GM19397 (cell line): ENCODE measurements at regions not wholly inside any gene's neighbourhood (a gene's known extent, or its start where the extent isn't known, plus 50 kb on each side); places are given as distances from the start of the nearest gene placed in this dataset.

ENCODE experiments used
- ATAC-seq: cut with Tn5 transposase; IDR thresholded peaks from one replicate; pipeline ENCODE4 v1.9.1; 2021; ENCODE audit warnings: mild to moderate bottlenecking, moderate library complexity; ENCODE audit not compliant: unreplicated experiment

GRCh38 chr13:89650226-89650625 is 1697.3 kb upstream of the MIR17HG start:
- ATAC-seq = no peak

- ATAC-seq = no peak
Observed at GRCh38 chr13:89660752-89661151, 1686.7 kb upstream of the MIR17HG start.

DNA sequence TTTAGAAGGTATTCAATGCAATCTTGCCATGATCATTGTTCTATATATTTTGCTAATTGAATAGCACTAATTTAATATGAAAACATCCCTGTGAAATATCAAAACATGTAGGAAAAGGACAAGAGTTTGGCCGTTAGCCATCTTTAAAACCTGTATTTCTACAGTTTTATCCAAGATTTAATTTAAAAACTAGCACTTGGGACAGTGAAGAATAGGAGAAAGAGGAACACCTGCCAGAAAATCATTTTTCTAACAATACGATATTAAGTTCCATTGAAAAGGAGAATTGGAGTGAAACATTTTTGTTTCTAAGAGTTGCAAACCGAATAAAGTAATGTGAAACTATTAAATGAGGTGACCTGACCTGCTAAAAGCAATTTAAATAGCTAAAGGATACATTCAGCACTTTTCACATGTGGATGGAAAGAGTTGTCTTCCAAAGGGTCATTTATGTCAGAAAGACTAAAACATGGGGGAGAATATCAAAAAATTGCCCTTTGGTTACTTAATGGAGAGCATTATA is 1673.6 kb upstream of the MIR17HG start:
- ATAC-seq = no peak

DNA sequence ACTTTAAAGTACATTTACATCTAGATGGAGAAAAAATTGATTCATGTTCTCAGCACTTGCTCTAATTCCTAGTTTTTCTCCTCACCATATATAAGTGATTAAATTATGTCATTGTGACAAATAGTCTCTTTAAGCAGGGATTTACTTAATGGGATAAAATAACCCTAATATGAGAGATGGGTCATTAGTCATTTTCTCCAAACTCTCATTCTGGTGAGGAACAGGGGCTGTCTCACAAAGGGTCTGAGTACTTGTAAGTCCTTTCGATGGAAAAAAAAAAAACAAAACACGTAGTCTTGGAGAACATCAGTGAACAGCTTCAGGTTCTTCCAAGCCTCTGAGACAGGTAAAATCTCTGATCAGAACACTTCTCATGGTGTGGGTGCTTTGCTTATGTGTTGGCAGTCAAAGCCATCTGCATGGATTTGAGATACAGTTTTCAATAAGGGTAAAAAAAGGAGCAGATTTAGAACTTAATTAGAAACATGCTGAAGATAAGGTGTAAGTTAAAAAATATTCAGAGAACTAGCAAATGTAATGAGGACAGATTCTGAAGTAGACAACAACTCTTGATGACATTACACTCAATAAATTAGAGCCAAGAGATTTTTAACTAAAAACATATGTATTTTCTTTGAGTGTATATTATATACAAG is 1668.9 kb upstream of the MIR17HG start:
- ATAC-seq = no peak

DNA sequence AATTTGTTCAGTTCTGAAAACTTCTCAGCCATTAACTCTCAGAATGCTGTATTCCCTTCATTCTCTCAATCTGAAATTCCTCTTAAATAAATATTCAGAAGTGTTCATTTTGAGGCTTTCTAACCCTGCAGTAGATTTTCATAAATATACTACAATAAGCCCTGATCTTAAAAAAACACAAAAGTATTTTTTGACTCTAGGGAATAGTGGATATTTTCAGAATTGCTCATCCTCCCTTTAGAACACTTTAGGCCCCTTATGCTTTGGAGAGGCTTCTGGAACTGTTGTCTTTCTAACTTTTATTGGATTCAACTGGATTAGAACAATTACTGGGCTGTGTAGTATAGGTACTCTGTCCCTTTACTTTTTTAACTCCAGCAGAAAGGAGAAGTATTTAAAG is 1662.6 kb upstream of the MIR17HG start:
- no peak for ATAC-seq

DNA sequence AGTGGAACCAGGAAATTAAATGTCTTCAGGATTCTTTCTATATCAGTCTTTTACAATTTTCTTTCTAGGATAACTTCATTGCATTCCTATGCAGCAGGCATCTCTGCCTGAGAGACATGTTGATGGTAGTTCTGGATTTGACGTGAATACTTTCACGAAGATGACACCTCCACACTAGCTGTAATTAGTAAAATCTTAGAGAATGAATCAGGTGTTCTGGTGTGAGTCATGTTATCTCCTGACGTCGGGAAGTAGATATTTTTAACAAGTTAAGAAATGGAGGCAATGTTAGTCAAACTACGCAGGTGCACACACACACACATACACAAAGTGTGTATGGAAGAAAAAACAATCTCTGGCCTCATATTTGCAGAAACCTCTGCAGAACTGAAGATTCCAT is 1661.3 kb upstream of the MIR17HG start:
- no peak for ATAC-seq

- no peak for ATAC-seq
Observed at GRCh38 chr13:89687066-89687465, 1660.4 kb upstream of the MIR17HG start.

DNA sequence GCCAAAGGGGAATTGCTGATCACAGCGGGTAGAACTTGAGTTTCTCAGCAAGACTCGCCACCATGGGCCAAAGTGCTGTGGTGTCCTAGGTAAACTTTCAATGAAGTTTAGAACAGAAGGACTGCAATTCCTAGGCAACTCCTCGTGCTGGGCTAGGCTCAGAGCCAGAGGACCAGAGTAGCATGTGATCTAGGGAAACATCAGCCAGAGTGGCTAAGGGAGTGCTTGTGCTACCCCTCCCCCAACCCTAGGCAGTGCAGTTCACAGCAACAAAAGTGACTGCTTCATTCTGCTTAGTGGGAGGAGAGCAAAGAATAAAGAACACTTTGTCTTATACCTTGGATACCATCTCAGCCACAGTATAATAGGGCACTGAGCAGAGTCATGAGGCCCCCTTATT is 1658.6 kb upstream of the MIR17HG start:
- ATAC-seq = no peak

GRCh38 chr13:89694451-89694850 is 1653.0 kb upstream of the MIR17HG start:
- ATAC-seq = no peak

GRCh38 chr13:89695343-89696257 is 1651.9 kb upstream of the MIR17HG start:
- no peak for ATAC-seq

DNA sequence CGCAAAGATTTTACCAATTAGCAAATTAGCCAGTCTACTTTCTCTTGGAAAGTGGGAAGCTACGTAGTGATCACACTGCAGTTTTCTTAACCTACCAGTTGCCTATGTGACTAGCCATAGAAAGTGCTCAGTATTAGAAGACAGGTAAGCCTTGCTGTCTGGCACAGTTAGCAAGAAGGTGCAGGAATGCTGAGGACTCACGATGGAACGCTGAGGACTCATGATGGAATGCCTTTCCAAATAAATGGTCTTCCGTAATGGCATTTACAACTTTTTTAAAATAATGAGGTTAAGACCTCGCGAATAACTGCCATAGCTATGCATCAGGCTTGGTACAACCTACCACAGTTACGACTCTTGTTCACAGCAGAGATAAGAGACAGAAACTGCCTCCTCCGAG is 1645.6 kb upstream of the MIR17HG start:
- no peak for ATAC-seq

- ATAC-seq = no peak
Observed at GRCh38 chr13:89704040-89704439, 1643.4 kb upstream of the MIR17HG start.

DNA sequence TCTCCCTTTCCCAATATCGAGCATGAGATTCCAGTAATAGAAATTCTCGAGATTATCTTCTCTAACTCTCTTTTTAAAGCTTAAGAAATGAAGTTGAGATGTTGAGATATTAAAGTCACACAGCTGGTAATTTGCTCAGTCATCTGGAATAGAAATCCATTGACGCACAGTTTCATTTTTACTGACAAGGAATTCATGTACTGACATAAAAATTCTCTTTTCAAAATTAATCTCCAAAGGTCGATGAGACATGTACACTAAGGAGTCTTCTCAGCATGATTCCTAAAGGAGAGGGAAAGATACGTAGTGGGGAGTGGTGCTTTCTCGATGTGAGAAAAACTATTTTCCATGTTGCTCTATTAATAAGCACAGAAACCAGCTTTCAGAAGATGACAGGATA is 1639.5 kb upstream of the MIR17HG start:
- ATAC-seq = no peak

DNA sequence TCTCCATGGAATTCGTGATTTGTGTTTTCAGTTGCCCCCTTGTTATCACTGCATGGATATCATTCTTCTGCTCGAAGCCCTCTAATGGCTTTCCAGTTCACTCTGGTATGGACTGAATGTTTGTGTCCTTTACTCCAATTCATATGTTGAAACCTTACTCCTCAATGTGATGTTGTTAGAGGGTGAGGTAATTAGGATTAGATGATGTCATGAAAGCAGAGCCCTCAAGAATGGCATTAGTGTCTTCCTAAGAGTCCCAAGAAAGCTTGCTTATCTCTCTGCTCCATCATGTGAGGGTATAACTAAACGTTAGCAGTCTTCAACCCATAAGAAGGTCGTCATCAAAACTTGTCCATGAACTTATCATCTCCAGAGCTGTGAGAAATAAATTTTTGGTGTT is 1626.3 kb upstream of the MIR17HG start:
- no peak for ATAC-seq

- no peak for ATAC-seq
Observed at GRCh38 chr13:89726690-89727435, 1620.6 kb upstream of the MIR17HG start.

DNA sequence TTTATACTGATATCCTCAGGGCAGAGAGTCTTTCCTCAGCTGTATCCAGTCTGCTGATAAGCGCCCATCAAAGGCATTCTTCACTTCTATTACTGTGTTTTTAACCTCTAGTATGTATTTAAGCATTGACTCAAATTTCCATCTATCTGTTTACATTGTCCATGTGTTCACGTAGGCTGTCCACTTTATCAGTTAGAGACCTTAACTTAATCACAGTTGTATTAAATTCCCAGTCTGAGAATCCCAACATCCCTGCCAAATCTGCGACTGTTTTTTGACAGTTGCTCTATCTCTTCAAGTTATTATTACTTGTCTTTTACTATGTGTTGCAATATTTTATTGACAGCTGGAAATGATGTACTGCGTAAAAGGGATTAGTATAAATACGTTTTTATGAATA is 1613.7 kb upstream of the MIR17HG start:
- no peak for ATAC-seq

DNA sequence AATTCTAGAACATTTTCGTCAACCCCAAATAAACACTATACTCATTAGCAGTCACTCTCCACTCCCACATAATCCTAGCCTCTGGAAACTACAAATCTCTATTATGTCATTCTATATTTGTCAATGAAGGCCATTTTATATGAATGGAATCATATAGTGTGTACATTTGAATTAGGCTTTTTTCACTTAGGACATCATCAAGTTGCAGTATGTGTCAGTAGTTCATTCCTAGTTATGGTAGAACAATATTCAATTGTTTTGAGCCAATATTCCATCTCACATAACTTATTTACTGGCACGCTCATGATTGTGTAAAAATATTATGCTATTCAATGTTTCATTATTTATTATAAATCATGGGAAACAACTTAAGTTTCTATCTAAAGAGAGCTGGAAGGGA is 1610.4 kb upstream of the MIR17HG start:
- no peak for ATAC-seq

GRCh38 chr13:89738072-89738471 is 1609.4 kb upstream of the MIR17HG start:
- ATAC-seq = no peak

GRCh38 chr13:89740994-89741685 is 1606.3 kb upstream of the MIR17HG start:
- ATAC-seq = no peak

- ATAC-seq = no peak
Observed at GRCh38 chr13:89746554-89746953, 1600.9 kb upstream of the MIR17HG start.

- no peak for ATAC-seq
Observed at GRCh38 chr13:89748716-89749115, 1598.8 kb upstream of the MIR17HG start.
